Natural killer cell (primary cell): ENCODE measurements at regions not wholly inside any gene's neighbourhood (a gene's known extent, or its start where the extent isn't known, plus 50 kb on each side); places are given as distances from the start of the nearest gene placed in this dataset.

Experiments used
- ATAC-seq, 3 donors: fragments of 150-1000 bp in 2 of 3; fragments of 200-7000 bp in 1 of 3; cut with Tn5 transposase; 1 replicate in 1 of 3; 2 replicates in 2 of 3; pipeline ENCODE4 v1.10.0; 2021; ENCODE audit warnings: mild to moderate bottlenecking in 2 of 3, moderate library complexity in 2 of 3
- DNase-seq, 2 donors: peaks; one replicate each; pipeline versions ENCODE4 v3.0.0 to v3.0.0-alpha.2; 2013 to 2021; ENCODE audit warnings: mixed read lengths in 1 of 2
- H3K27ac ChIP-seq: one replicate; pipeline ENCODE4 v1.5.1; 2013; ENCODE audit warnings: mild to moderate bottlenecking, low read length
- H3K27me3 ChIP-seq: one replicate; pipeline ENCODE4 v1.6.1; 2013; ENCODE audit warnings: low read length; ENCODE audit not compliant: control insufficient read depth, insufficient read depth
- H3K36me3 ChIP-seq: one replicate; pipeline ENCODE4 v1.6.1; 2013; ENCODE audit warnings: low read length; ENCODE audit not compliant: control insufficient read depth, insufficient read depth
- H3K4me1 ChIP-seq: one replicate; pipeline ENCODE4 v1.6.1; 2013; ENCODE audit warnings: low read length; ENCODE audit not compliant: control insufficient read depth, insufficient read depth
- H3K4me3 ChIP-seq: one replicate; pipeline ENCODE4 v1.5.1; 2013; ENCODE audit warnings: low read length
- H3K9me3 ChIP-seq: one replicate; pipeline ENCODE4 v1.6.1; 2013; ENCODE audit warnings: low read length; ENCODE audit not compliant: control insufficient read depth, insufficient read depth
- H3K27ac Mint-ChIP-seq, 2 donors: one replicate each; pipeline ENCODE4 v1.8.0; 2022; ENCODE audit warnings: mild to moderate bottlenecking in 2 of 2, mixed read lengths in 2 of 2, moderate library complexity in 1 of 2
- H3K27me3 Mint-ChIP-seq, 2 donors: one replicate each; pipeline ENCODE4 v1.8.0; 2022; ENCODE audit warnings: low read depth in 2 of 2, mixed read lengths in 2 of 2
- H3K36me3 Mint-ChIP-seq: one replicate; pipeline ENCODE4 v1.8.0; 2022; ENCODE audit warnings: mixed read lengths
- H3K4me1 Mint-ChIP-seq, 2 donors: one replicate each; pipeline ENCODE4 v1.8.0; 2022; ENCODE audit warnings: mixed read lengths in 2 of 2
- H3K4me3 Mint-ChIP-seq: one replicate; pipeline ENCODE4 v1.8.0; 2022; ENCODE audit warnings: mild to moderate bottlenecking, moderate library complexity, mixed read lengths
- H3K9me3 Mint-ChIP-seq, 2 donors: one replicate each; pipeline ENCODE4 v1.8.0; 2022; ENCODE audit warnings: mixed read lengths in 2 of 2
- CTCF ChIP-seq: fragments of 200-600 bp; IDR thresholded peaks from one replicate; pipeline ENCODE4 v1.8.0; 2022; ENCODE audit warnings: antibody characterized with exemption
- WGBS: methylation state at CpG from one replicate; pipeline ENCODE4 v1.1.7; 2013; ENCODE audit warnings: missing lambda C conversion rate; ENCODE audit not compliant: insufficient coverage; 5-methylcytosine and 5-hydroxymethylcytosine counted together
- intact Hi-C: fragments of 100-400 bp; cut with micrococcal nuclease; formaldehyde crosslinking; loops from one replicate; pipeline ENCODE4 v1.14.2; 2022

DNA sequence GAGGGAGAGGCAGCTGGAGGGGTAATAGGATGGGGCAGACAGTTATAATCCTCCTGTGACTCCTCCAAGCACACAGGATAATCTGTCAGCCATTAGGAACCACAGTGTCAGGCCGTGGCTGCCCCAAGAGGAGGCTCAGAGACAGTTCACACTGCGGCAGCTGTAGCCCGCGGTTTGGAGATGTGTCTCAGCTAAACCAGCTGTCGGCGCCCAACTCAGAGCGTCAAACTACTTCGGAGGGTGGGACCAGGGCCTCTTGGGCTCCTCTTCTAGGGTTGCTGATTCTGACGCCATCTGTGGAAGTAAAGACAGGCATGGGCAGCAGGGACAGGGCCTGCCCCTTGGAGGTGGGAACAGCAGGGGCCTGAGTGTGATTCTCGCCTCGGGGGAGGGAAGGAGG lies 309.8 kb downstream of the CDC5L start:
- DNase-seq: no peak
- ATAC-seq: peak; percentile 45 to 91 (median 72)
- Mint-ChIP-seq H3K27me3 (no peaks in the 10 kb centered on the region), H3K36me3 (no peaks in the 10 kb centered on the region), H3K4me1 (no peaks in the 10 kb centered on the region), H3K9me3 (no peaks in the 10 kb centered on the region), H3K4me3 (no peak overlapping the region), H3K27ac (no peak overlapping the region)
- Histone ChIP-seq H3K27me3 (no peaks in the 10 kb centered on the region), H3K4me1 (no peaks in the 10 kb centered on the region), H3K27ac (no peak overlapping the region), H3K9me3 (no peaks in the 10 kb centered on the region), H3K36me3 (no peaks in the 10 kb centered on the region), H3K4me3 (no peak overlapping the region)
- WGBS: 83% methylated on average over 11 of the region's 11 CpGs
- intact Hi-C loops: no loop called here
- no peak for TF ChIP-seq CTCF

- H3K4me1 Mint-ChIP-seq: no peaks in the 10 kb centered on the region
- no peaks in the 10 kb centered on the region for H3K36me3 Mint-ChIP-seq
- no peak for ATAC-seq
- no peak for DNase-seq
- H3K4me3 Mint-ChIP-seq: no peak overlapping the region
- H3K27ac ChIP-seq: no peak overlapping the region
- H3K27me3 Mint-ChIP-seq: no peaks in the 10 kb centered on the region
- WGBS: 91% methylated on average over 1 of the region's 1 CpG
- H3K4me3 ChIP-seq: no peak overlapping the region
- H3K9me3 ChIP-seq: no peaks in the 10 kb centered on the region
- H3K36me3 ChIP-seq: no peaks in the 10 kb centered on the region
- intact Hi-C loops: no loop called here
- no peak for TF ChIP-seq CTCF
- no peaks in the 10 kb centered on the region for H3K27me3 ChIP-seq
- H3K9me3 Mint-ChIP-seq: no peaks in the 10 kb centered on the region
- H3K27ac Mint-ChIP-seq: no peak overlapping the region
- H3K4me1 ChIP-seq: no peaks in the 10 kb centered on the region
Observed at GRCh38 chr6:44698602-44699001, 311.1 kb downstream of the CDC5L start.

DNA sequence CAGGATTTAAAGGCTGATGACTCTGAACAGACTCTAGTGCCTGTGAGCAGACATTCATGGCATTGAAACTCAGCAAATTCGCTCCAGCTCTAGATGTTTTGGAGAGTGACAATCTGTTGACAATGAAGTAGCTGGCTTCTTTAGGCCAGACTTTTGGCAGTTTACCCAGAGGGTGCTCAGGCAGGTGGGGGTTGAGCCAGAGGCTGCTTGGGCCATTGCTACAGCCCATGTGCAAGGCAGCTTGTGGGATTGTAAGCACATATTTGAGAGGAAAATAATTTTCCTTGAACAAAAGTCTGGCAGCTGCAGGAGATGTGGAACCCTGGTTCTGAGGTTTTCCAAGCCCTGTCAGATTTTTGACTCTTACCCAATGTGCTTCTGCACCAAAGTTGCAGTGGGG lies 311.6 kb downstream of the CDC5L start:
- no peaks in the 10 kb centered on the region for H3K4me1 ChIP-seq
- no peak overlapping the region for H3K4me3 Mint-ChIP-seq
- H3K27ac Mint-ChIP-seq: no peak overlapping the region
- DNase-seq (no peak), ATAC-seq (no peak)
- 91% methylated on average over 1 of the region's 1 CpG for WGBS
- no peaks in the 10 kb centered on the region for H3K9me3 Mint-ChIP-seq
- H3K27ac ChIP-seq: no peak overlapping the region
- H3K4me1 Mint-ChIP-seq: no peaks in the 10 kb centered on the region
- no peaks in the 10 kb centered on the region for H3K27me3 ChIP-seq
- TF ChIP-seq CTCF: no peak
- intact Hi-C loops: no loop called here
- no peaks in the 10 kb centered on the region for H3K27me3 Mint-ChIP-seq
- no peaks in the 10 kb centered on the region for H3K36me3 ChIP-seq
- H3K9me3 ChIP-seq: no peaks in the 10 kb centered on the region
- H3K36me3 Mint-ChIP-seq: no peaks in the 10 kb centered on the region
- no peak overlapping the region for H3K4me3 ChIP-seq

- H3K4me3 Mint-ChIP-seq: no peak overlapping the region
- no peaks in the 10 kb centered on the region for H3K36me3 Mint-ChIP-seq
- H3K27ac Mint-ChIP-seq: no peak overlapping the region
- WGBS: no CpG with 5 or more reads among the region's 2 CpGs
- no peak for ATAC-seq
- no peaks in the 10 kb centered on the region for H3K9me3 Mint-ChIP-seq
- H3K4me1 Mint-ChIP-seq: no peaks in the 10 kb centered on the region
- no peaks in the 10 kb centered on the region for H3K9me3 ChIP-seq
- H3K27me3 Mint-ChIP-seq: no peaks in the 10 kb centered on the region
- no peaks in the 10 kb centered on the region for H3K4me1 ChIP-seq
- H3K27ac ChIP-seq: no peak overlapping the region
- DNase-seq: no peak
- H3K27me3 ChIP-seq: no peaks in the 10 kb centered on the region
- H3K36me3 ChIP-seq: no peaks in the 10 kb centered on the region
- H3K4me3 ChIP-seq: no peak overlapping the region
- no peak for TF ChIP-seq CTCF
- intact Hi-C loops: no loop called here
Observed at GRCh38 chr6:44699851-44700250, 312.3 kb downstream of the CDC5L start.
